Fibroblast of skin of scalp (primary cell): ENCODE measurements at regions not wholly inside any gene's neighbourhood (a gene's known extent, or its start where the extent isn't known, plus 50 kb on each side); places are given as distances from the start of the nearest gene placed in this dataset.

Experiments
- DNase-seq: peaks from one replicate; pipeline ENCODE4 v3.0.0-alpha.2; 2013

- DNase-seq, result no peak
These were observed 330.2 kb downstream of the TMEM114 start for GRCh38 chr16:8260140-8260539.

GRCh38 chr16:8258523-8258922, 331.8 kb downstream of the TMEM114 start:
- DNase-seq, result no peak

- DNase-seq, result no peak
These were observed 332.8 kb downstream of the TMEM114 start for GRCh38 chr16:8257561-8257960.

GRCh38 chr16:8254405-8254804, 335.9 kb downstream of the TMEM114 start:
- no peak for DNase-seq

- DNase-seq, result no peak
These were observed 336.6 kb downstream of the TMEM114 start for GRCh38 chr16:8253718-8254117.

GRCh38 chr16:8251727-8252126, 338.6 kb downstream of the TMEM114 start:
- DNase-seq, result no peak

GRCh38 chr16:8251298-8251697, 339.0 kb downstream of the TMEM114 start:
- DNase-seq, result no peak

GRCh38 chr16:8247993-8248392, 342.3 kb downstream of the TMEM114 start:
- no peak for DNase-seq

GRCh38 chr16:8243981-8244380, 346.3 kb downstream of the TMEM114 start:
- no peak for DNase-seq

- DNase-seq, result no peak
These were observed 348.9 kb downstream of the TMEM114 start for GRCh38 chr16:8241408-8241807.

GRCh38 chr16:8239443-8239842, 350.9 kb downstream of the TMEM114 start:
- no peak for DNase-seq

- no peak for DNase-seq
These were observed 352.9 kb downstream of the TMEM114 start for GRCh38 chr16:8237452-8237851.

- no peak for DNase-seq
These were observed 353.5 kb downstream of the TMEM114 start for GRCh38 chr16:8236816-8237215.

- DNase-seq, result no peak
These were observed 359.8 kb downstream of the TMEM114 start for GRCh38 chr16:8230497-8230896.

GRCh38 chr16:8229011-8229520, 361.2 kb downstream of the TMEM114 start:
- no peak for DNase-seq

- DNase-seq, result no peak
These were observed 373.1 kb downstream of the TMEM114 start for GRCh38 chr16:8217201-8217600.

- DNase-seq, result no peak
These were observed 385.5 kb downstream of the TMEM114 start for GRCh38 chr16:8204769-8205168.

GRCh38 chr16:8204096-8204495, 386.2 kb downstream of the TMEM114 start:
- DNase-seq, result no peak

- no peak for DNase-seq
These were observed 387.2 kb downstream of the TMEM114 start for GRCh38 chr16:8203101-8203500.

- no peak for DNase-seq
These were observed 389.5 kb downstream of the TMEM114 start for GRCh38 chr16:8200839-8201238.

- no peak for DNase-seq
These were observed 390.9 kb downstream of the TMEM114 start for GRCh38 chr16:8199390-8199789.

GRCh38 chr16:8194794-8195193, 395.5 kb downstream of the TMEM114 start:
- DNase-seq, result no peak

GRCh38 chr16:8188841-8189240, 401.5 kb downstream of the TMEM114 start:
- DNase-seq, result no peak

GRCh38 chr16:8187782-8188372, 402.4 kb downstream of the TMEM114 start:
- DNase-seq, result no peak

GRCh38 chr16:8184854-8185253, 405.5 kb downstream of the TMEM114 start:
- no peak for DNase-seq
